Activated gamma-delta T cell treated with Interleukin-2 at 50 U/mL for 16 hours (primary cell): ENCODE measurements at regions not wholly inside any gene's neighbourhood (a gene's known extent, or its start where the extent isn't known, plus 50 kb on each side); places are given as distances from the start of the nearest gene placed in this dataset.

Experiments
- DNase-seq: peaks from one replicate; pipeline ENCODE4 v3.0.0-alpha.2; 2020

GRCh38 chr1:36743286-36744005 lies 260.7 kb upstream of the CSF3R start:
- DNase-seq, result no peak

- DNase-seq, result no peak
Observed at GRCh38 chr1:36741066-36741465, 258.4 kb upstream of the CSF3R start.

GRCh38 chr1:36740446-36740845 lies 257.7 kb upstream of the CSF3R start:
- no peak for DNase-seq

DNA sequence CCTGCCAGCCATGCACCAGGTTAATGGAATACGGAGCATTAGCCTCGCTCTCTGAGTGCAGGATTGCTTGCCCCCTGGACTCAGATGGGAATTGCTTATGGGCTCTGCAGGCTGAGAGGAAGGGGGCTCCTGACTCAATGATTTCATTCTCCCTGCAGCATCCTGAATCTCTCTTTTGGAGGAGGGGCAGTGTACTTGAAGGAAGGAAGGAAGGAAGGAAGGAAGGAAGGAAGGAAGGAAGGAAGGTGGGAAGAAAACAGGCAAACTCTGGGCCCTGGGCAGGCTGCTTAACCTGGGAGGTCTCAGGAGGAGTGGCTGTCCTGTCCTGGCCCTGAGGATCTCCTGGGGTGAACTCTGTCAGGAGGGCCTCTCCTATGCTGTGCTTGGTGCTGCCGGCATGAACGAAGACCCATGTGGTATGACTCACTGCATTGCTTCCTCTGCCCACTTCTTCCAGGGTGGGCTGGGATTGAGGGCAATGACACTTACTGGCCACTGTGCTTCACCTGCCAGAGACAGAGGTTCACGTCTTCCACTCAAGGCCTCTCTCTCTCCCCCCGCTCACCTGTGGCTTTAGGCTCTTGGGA lies 257.1 kb upstream of the CSF3R start:
- no peak for DNase-seq

GRCh38 chr1:36738245-36738644 lies 255.5 kb upstream of the CSF3R start:
- no peak for DNase-seq

DNA sequence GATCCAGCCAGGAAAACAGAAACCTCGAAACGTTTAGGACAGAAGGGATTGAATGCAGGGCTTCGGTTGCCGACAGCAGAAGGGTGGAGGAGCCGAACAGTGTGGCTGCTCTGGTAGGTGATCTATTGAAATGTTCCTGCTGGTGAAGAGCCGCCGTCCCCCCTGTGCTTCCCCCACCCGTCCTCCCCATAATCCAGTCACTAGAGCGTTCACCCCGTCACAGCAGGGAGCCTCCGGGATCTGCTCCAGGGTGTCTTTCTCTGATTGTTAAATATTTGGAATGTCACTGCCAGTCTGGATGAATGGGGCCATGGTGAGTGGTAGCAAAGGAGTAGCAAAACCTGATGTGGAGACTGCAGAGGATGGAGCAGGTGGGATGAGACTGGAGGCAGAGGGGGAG lies 255.1 kb upstream of the CSF3R start:
- no peak for DNase-seq

- no peak for DNase-seq
Observed at GRCh38 chr1:36737038-36737555, 254.4 kb upstream of the CSF3R start.

DNA sequence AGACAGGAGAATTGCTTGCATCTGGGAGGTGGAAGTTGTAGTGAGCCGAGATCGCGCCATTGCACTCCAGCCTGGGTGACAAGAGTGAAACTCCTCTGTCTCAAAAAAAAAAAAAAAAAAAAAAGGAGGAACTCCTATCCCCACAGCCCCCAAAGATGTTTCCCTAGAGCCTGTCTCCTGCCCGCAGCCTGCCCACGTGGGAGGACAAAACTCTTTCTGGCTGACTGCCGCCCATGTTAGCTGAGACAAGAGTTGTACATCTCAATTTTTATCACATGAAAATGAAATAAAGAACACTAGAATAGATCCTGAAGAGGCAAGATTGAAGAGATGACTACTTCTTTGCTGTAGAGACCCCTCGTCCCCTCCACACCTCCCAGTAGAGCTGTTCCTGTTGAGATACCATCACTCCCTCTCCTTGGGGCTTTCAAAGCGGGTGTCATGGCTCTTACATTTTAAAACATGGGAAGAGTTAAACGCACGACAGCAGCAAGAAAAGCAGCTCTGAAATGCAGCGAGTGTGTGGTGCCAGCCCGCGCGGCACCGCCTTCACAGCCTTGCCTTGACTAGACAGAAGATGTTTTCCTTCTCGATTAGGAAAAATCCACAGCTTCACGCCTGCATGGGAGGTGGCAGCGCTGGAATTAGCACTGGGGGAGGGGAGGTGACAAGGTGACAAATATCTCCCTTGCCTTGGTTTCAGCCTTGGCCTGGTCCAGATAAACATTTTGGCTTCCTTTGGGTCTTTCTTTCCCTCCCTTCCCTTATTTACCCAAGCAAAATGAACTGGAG lies 253.4 kb upstream of the CSF3R start:
- no peak for DNase-seq

- DNase-seq, result no peak
Observed at GRCh38 chr1:36735436-36735835, 252.7 kb upstream of the CSF3R start.

- no peak for DNase-seq
Observed at GRCh38 chr1:36734356-36734755, 251.6 kb upstream of the CSF3R start.

GRCh38 chr1:36733748-36734147 lies 251.0 kb upstream of the CSF3R start:
- DNase-seq, result no peak

- no peak for DNase-seq
Observed at GRCh38 chr1:36732015-36732356, 249.3 kb upstream of the CSF3R start.

DNA sequence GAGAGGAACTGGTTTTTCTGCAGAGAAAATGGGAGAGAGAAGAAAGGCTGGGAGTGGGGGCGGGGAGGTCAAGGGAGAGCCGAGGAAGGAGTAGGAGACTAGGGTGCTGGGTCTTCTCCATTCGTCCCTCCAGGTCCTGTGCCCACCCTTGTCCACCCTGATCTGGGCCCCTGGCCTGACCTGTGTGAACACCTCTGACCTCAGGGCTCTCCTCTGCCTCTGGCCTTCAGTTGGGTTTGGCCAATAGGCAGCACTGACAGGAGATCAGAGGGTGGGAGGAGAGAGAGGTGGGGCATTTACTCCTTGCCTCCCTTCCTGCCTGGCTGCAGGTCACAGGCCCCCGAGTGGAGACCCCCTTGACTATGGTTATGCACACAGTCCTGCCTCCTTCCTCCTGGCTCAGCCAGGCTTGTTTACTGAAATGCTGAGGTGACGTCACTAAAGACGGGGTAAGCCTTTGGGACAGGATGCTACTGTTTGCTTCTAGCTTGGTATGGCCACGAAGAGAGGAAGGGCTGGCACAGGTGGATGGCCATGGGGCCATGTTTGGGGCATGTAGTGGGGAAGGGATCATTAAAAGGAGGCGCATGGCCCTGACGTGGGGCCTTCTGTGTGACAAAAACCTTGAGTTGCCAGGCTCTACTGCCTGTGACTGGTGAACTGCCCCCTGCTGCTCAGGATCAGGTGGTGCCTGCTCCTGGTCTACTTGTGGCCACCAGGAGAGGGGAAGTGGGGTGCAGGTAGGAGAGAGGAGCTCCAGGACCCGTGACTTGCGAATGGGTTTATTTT lies 248.7 kb upstream of the CSF3R start:
- no peak for DNase-seq

- no peak for DNase-seq
Observed at GRCh38 chr1:36730599-36730998, 247.9 kb upstream of the CSF3R start.

GRCh38 chr1:36729716-36730510 lies 247.2 kb upstream of the CSF3R start:
- no peak for DNase-seq

DNA sequence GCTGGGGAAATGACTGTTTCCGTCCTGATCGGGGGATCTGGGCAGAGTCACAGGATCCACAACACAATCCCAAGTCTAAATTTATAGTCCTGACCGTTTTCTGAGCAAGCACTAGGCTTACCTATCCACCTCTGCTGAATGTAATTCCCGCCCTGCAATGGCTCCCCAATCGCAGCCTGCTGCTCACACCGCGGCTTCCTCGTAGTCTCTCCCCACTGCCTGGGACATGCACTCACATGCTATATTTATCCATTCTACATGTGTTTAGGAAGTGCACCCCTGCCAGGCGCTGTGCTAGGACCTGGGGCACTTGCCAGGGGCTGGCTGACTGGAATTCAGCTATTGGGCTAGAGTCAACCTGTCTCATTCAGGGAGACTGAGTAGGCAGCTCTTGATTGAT lies 246.6 kb upstream of the CSF3R start:
- DNase-seq, result no peak

GRCh38 chr1:36728846-36729245 lies 246.1 kb upstream of the CSF3R start:
- DNase-seq, result no peak

DNA sequence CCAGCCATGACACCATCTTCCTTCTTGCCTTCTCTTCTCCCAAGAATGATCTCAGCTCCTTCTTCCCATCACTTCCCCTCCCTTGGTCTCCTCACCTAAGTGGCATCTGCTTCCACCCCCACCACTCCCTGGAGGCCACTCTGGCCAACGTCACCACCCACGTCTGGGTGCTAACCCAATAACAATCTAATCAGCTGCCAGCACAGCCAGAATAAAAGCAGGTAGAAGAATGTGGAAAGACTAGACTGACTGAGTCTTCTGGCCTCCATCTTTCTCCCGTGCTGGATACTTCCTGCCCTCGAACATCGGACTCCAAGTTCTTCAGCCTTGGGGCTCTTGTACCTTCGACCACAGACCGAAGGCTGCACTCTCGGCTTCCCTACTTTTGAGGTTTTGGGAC lies 245.3 kb upstream of the CSF3R start:
- no peak for DNase-seq

GRCh38 chr1:36725151-36725550 lies 242.4 kb upstream of the CSF3R start:
- no peak for DNase-seq

DNA sequence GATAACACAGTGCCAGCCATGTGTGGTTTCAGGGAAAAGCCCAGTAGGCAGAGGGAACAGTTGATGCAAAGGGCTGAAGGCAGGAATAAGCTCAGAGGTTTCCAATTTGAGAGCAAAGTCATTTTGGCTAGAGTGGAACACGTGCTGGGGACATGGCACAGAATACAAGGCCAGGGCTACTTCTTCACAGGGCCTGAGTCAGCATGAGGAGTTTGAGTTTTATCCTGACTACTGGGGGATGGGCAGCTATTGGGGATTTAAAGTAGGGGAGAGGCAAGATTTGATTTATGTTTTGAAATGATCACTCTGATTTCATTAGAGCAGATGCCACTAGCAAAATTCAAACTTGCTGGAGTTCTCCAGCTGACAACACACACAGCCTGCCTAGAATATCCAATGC lies 241.1 kb upstream of the CSF3R start:
- no peak for DNase-seq

- no peak for DNase-seq
Observed at GRCh38 chr1:36722871-36723270, 240.2 kb upstream of the CSF3R start.

GRCh38 chr1:36721261-36721660 lies 238.5 kb upstream of the CSF3R start:
- no peak for DNase-seq
